Renal cortical epithelial cell (primary cell): ENCODE measurements at regions not wholly inside any gene's neighbourhood (a gene's known extent, or its start where the extent isn't known, plus 50 kb on each side); places are given as distances from the start of the nearest gene placed in this dataset.
A peak's percentile ranks its signal among the peaks of the same experiment; 100 is the strongest.
"Not testable (repeated sequence)": the region's sequence is repeated elsewhere in the genome, so short reads cannot be mapped to it uniquely, and the experiment has no call there.

Experiments used
- DNase-seq: peaks from one replicate; pipeline ENCODE4 v3.0.0-alpha.2; 2011; ENCODE audit warnings: low read depth

- no peak for DNase-seq
Observed at GRCh38 chr5:27172693-27173092, 134.3 kb upstream of the CDH9 start.

GRCh38 chr5:27171761-27172261 is 133.4 kb upstream of the CDH9 start:
- DNase-seq, result no peak

GRCh38 chr5:27158775-27159174 is 120.4 kb upstream of the CDH9 start:
- no peak for DNase-seq

GRCh38 chr5:27158171-27158570 is 119.8 kb upstream of the CDH9 start:
- no peak for DNase-seq

- DNase-seq, result no peak
Observed at GRCh38 chr5:27144456-27144855, 106.1 kb upstream of the CDH9 start.

GRCh38 chr5:27140831-27141230 is 102.4 kb upstream of the CDH9 start:
- DNase-seq, result peak; percentile 36

GRCh38 chr5:27130587-27130986 is 92.2 kb upstream of the CDH9 start:
- DNase-seq, result peak; percentile 27

GRCh38 chr5:27129926-27130325 is 91.5 kb upstream of the CDH9 start:
- DNase-seq, result no peak

GRCh38 chr5:27125856-27126255 is 87.5 kb upstream of the CDH9 start:
- no peak for DNase-seq

- DNase-seq, result peak; percentile 17
Observed at GRCh38 chr5:27124590-27124989, 86.2 kb upstream of the CDH9 start.

- DNase-seq, result not testable (repeated sequence)
Observed at GRCh38 chr5:27119736-27120321, 81.4 kb upstream of the CDH9 start.

- DNase-seq, result no peak
Observed at GRCh38 chr5:27103486-27103885, 65.1 kb upstream of the CDH9 start.

- DNase-seq, result not testable (repeated sequence)
Observed at GRCh38 chr5:27095761-27096160, 57.4 kb upstream of the CDH9 start.

- DNase-seq, result peak; percentile 18
Observed at GRCh38 chr5:27093279-27093678, 54.9 kb upstream of the CDH9 start.

GRCh38 chr5:27091858-27092257 is 53.5 kb upstream of the CDH9 start:
- DNase-seq, result no peak

GRCh38 chr5:27088822-27089221 is 50.4 kb upstream of the CDH9 start:
- DNase-seq, result not testable (repeated sequence)
